B cell (primary cell): ENCODE measurements at regions not wholly inside any gene's neighbourhood (a gene's known extent, or its start where the extent isn't known, plus 50 kb on each side); places are given as distances from the start of the nearest gene placed in this dataset.
"Not testable (repeated sequence)": the region's sequence is repeated elsewhere in the genome, so short reads cannot be mapped to it uniquely, and the experiment has no call there.

Experiments
- CTCF ChIP-seq: fragments of 200-600 bp; IDR thresholded peaks from one replicate; pipeline ENCODE4 v1.8.0; 2022; ENCODE audit warnings: antibody characterized with exemption, mild to moderate bottlenecking
- EZH2 ChIP-seq: IDR thresholded peaks from 2 replicates; pipeline ENCODE4 v1.6.1; 2012; ENCODE audit warnings: borderline replicate concordance, low read depth, mild to moderate bottlenecking, moderate library complexity, low read length; ENCODE audit not compliant: insufficient read depth, poor library complexity, severe bottlenecking

- TF ChIP-seq CTCF, EZH2: not testable (repeated sequence)
Observed at GRCh38 chr1:149673231-149673909, 89.7 kb downstream of the PPIAL4C start.
